Cardiac muscle cell (in vitro differentiated cells and primary cell): ENCODE measurements at regions not wholly inside any gene's neighbourhood (a gene's known extent, or its start where the extent isn't known, plus 50 kb on each side); places are given as distances from the start of the nearest gene placed in this dataset.

Experiments
- DNase-seq, 2 donors: peaks; one replicate each; pipeline versions ENCODE4 v3.0.0 to v3.0.0-alpha.2; 2010 to 2017; ENCODE audit warnings: low read depth in 1 of 2, low spot score in 1 of 2
- H3K27ac ChIP-seq: fragments of 200-600 bp; sonication (generic); 2 replicates; pipeline ENCODE4 v1.5.1; 2016
- H3K27me3 ChIP-seq: fragments of 200-600 bp; sonication (generic); 2 replicates; pipeline ENCODE4 v1.6.0; 2016; ENCODE audit warnings: control low read depth
- H3K36me3 ChIP-seq: fragments of 200-600 bp; sonication (generic); 2 replicates; pipeline ENCODE4 v1.5.1; 2016; ENCODE audit warnings: control low read depth
- H3K4me1 ChIP-seq: fragments of 200-600 bp; sonication (generic); 2 replicates; pipeline ENCODE4 v1.8.1; 2017; ENCODE audit warnings: low read depth, mild to moderate bottlenecking, mixed run types
- H3K4me3 ChIP-seq: fragments of 200-600 bp; sonication (generic); 2 replicates; pipeline ENCODE4 v1.5.1; 2016; ENCODE audit warnings: mild to moderate bottlenecking
- H3K9me3 ChIP-seq: fragments of 200-600 bp; sonication (generic); 2 replicates; pipeline ENCODE4 v1.5.1; 2017; ENCODE audit warnings: low read depth, mild to moderate bottlenecking, control low read depth
- TF ChIP-seq, protein P1 (sequence below): IDR thresholded peaks from 2 replicates; pipeline ENCODE4 v1.5.1; 2012; ENCODE audit warnings: low read depth, mild to moderate bottlenecking, low read length

DNA sequence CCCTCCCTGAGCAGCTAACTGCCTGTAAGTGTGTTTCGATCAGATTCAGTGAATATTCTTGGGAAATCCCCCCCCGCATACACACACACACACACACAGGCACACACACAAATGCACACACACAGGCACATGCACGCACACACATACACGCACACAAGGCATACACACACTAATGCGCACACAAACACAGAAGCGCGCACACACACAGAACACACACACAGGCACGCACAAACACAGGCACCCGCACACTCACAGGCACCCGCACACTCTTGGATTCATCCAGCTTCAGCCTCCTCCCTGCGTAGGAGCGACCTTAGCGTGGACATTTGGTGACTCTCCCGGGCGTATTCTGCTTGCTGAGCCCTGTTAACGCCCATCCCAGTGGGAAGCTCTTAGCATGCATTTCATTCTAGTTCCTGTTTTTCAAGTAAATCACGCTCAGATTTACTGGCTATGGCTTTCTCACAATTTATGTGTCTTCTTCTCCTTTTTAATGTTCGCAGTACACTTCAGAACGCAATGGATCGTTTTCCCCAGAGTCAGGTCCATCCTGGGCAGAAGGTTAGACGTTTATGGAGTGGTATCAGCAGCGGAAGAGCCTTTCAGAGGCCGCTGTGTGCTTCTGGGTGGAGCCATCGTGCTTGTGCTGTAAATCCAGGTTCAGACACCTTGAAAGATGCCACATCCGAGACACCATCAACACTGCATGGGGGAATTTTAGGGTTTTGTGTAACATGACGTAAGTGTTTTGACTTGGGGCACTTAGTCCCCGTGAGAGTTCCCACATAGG, 656.6 kb downstream of the GALR1 start:
- Histone ChIP-seq H3K27me3 (no peaks in the 10 kb centered on the region), H3K27ac (no peak overlapping the region), H3K9me3 (no peaks in the 10 kb centered on the region), H3K4me1 (no peaks in the 10 kb centered on the region), H3K36me3 (no peaks in the 10 kb centered on the region), H3K4me3 (no peak overlapping the region)
- TF ChIP-seq, protein P1, sequence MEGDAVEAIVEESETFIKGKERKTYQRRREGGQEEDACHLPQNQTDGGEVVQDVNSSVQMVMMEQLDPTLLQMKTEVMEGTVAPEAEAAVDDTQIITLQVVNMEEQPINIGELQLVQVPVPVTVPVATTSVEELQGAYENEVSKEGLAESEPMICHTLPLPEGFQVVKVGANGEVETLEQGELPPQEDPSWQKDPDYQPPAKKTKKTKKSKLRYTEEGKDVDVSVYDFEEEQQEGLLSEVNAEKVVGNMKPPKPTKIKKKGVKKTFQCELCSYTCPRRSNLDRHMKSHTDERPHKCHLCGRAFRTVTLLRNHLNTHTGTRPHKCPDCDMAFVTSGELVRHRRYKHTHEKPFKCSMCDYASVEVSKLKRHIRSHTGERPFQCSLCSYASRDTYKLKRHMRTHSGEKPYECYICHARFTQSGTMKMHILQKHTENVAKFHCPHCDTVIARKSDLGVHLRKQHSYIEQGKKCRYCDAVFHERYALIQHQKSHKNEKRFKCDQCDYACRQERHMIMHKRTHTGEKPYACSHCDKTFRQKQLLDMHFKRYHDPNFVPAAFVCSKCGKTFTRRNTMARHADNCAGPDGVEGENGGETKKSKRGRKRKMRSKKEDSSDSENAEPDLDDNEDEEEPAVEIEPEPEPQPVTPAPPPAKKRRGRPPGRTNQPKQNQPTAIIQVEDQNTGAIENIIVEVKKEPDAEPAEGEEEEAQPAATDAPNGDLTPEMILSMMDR, result no peak
- DNase-seq, result no peak

DNA sequence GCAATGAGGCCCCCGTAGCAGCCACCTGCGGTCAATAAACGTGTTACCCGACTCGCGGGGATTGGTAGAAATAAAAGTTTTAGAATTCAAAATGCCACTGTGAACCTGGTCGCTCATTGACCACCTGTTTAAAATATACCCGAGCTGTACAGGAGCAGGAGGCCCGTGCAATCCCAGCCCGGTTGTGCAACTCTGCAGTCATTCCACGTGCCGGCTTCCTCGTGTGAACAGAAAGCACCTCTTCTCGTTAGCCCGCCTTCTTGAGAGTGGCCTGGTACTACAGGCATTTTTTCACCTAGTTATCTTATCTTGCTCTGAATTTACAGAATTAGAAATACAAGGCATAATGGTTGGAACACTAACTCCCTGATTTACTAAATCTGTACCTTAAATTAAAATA, 660.7 kb downstream of the GALR1 start:
- Histone ChIP-seq H3K4me1 (no peaks in the 10 kb centered on the region), H3K36me3 (no peaks in the 10 kb centered on the region), H3K27me3 (no peaks in the 10 kb centered on the region), H3K27ac (no peak overlapping the region), H3K9me3 (no peaks in the 10 kb centered on the region), H3K4me3 (no peak overlapping the region)
- DNase-seq, result no peak
- TF ChIP-seq, protein P1, result no peak

DNA sequence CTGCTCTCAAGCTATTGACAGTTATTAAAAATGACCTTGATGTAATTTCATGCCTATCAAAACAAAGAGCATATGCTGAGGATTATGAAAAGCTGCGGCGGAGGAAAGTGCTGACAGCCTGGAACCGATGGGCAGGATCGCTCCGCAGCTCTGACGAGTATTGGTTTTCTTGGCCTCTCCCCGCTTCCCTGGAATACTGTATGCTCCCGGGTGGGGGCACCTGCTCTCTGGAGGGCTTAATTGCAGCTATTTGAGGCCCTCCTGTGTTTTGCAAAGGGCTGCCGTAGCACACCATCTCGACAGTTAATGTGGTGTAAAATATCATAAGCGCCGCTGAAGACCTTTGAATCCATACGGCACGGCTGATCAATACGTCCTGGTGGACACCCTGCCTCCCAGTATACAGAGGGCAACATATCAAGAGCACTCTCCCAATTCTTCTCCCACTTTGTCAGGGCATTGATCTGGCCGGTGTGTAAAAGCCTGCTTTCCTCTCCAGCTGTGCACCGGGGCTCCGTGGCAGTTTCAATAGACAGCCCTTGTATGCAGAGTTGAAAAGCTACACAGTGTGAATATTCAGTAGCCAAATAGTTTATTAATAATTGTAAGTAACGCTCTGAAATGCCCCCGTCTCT, 662.4 kb downstream of the GALR1 start:
- no peak for DNase-seq
- H3K27ac ChIP-seq, result no peak overlapping the region
- H3K4me3 ChIP-seq, result no peak overlapping the region
- no peaks in the 10 kb centered on the region for H3K27me3 ChIP-seq
- no peaks in the 10 kb centered on the region for H3K4me1 ChIP-seq
- no peaks in the 10 kb centered on the region for H3K9me3 ChIP-seq
- no peaks in the 10 kb centered on the region for H3K36me3 ChIP-seq
- TF ChIP-seq, protein P1, result no peak

DNA sequence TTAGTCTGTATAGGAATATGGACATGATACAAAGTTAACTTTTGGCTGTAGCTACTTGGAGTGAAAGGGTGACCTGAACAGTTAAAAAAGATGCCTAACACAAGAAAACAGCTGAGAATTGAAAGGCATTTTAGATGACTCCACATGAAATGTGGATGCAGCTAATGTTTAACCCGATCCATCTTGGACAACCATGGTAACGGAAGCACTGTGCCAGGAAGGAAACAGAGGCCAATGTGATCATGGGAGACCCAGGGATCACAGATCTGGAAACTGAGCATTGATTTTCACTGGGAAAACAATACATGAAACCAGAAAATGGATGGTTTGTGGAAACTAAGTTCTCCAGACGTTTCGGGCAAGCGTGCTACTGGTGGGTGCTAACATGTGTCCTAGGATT, 669.1 kb downstream of the GALR1 start:
- no peak for DNase-seq
- Histone ChIP-seq H3K4me3 (no peak overlapping the region), H3K36me3 (no peaks in the 10 kb centered on the region), H3K27me3 (no peaks in the 10 kb centered on the region), H3K9me3 (no peaks in the 10 kb centered on the region), H3K4me1 (no peaks in the 10 kb centered on the region), H3K27ac (no peak overlapping the region)
- TF ChIP-seq, protein P1, result no peak

DNA sequence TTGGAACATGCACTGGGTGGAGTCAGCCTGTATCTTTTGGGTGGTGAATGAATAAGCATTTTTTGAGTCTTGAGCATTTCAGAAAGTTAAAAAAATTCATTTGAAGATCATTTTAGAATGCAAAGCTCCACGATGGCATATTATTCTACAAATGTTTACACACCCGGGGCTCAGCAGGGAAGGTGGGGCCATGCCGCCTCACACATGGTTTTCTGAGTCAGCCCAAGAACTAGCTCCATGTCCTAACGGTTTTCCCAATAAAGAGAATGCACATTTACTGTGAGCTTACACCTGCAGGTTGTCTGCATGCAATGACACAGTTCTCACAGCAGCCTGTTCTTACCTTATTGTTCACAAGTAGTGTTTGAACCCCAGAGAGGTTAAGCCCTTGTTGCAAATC, 670.3 kb downstream of the GALR1 start:
- Histone ChIP-seq H3K36me3 (no peaks in the 10 kb centered on the region), H3K27ac (no peak overlapping the region), H3K27me3 (no peaks in the 10 kb centered on the region), H3K9me3 (no peaks in the 10 kb centered on the region), H3K4me3 (no peak overlapping the region), H3K4me1 (no peaks in the 10 kb centered on the region)
- TF ChIP-seq, protein P1, result no peak
- DNase-seq, result no peak
